KMS-11 (cell line): ENCODE measurements at regions not wholly inside any gene's neighbourhood (a gene's known extent, or its start where the extent isn't known, plus 50 kb on each side); places are given as distances from the start of the nearest gene placed in this dataset.

ENCODE experiments used
- H2AFZ ChIP-seq: fragments of 200-600 bp; sonication (generic); 2 replicates; pipeline ENCODE4 v1.6.1; 2016; ENCODE audit warnings: antibody characterized with exemption, mixed run types, low read depth
- H3K27ac ChIP-seq: fragments of 200-600 bp; sonication (generic); 2 replicates; pipeline ENCODE4 v1.6.1; 2016; ENCODE audit warnings: mild to moderate bottlenecking, mixed run types
- H3K27me3 ChIP-seq: fragments of 200-600 bp; sonication (generic); 2 replicates; pipeline ENCODE4 v1.6.1; 2017; ENCODE audit warnings: mild to moderate bottlenecking, low read depth, mixed run types, moderate library complexity; ENCODE audit not compliant: insufficient read depth
- H3K36me3 ChIP-seq: fragments of 200-600 bp; sonication (generic); 2 replicates; pipeline ENCODE4 v1.6.1; 2017; ENCODE audit warnings: mild to moderate bottlenecking, mixed run types; ENCODE audit not compliant: insufficient read depth
- H3K4me1 ChIP-seq: fragments of 200-600 bp; sonication (generic); 2 replicates; pipeline ENCODE4 v1.6.1; 2016; ENCODE audit warnings: mild to moderate bottlenecking, low read depth, mixed run types; ENCODE audit not compliant: poor library complexity, severe bottlenecking
- H3K4me2 ChIP-seq: fragments of 200-600 bp; sonication (generic); 2 replicates; pipeline ENCODE4 v1.7.0; 2016; ENCODE audit warnings: mild to moderate bottlenecking, mixed run types
- H3K4me3 ChIP-seq: fragments of 200-600 bp; sonication (generic); IDR thresholded peaks from 2 replicates; pipeline ENCODE4 v1.6.1; 2017; ENCODE audit warnings: low read depth, low read length, mixed read lengths; ENCODE audit not compliant: insufficient read depth
- H3K79me2 ChIP-seq: fragments of 200-600 bp; sonication (generic); 2 replicates; pipeline ENCODE4 v1.6.1; 2016; ENCODE audit warnings: low read depth, mixed run types; ENCODE audit not compliant: insufficient read depth
- H3K9ac ChIP-seq: fragments of 200-600 bp; sonication (generic); 2 replicates; pipeline ENCODE4 v1.6.1; 2016; ENCODE audit warnings: mild to moderate bottlenecking, mixed run types
- H4K20me1 ChIP-seq: fragments of 200-600 bp; sonication (generic); 2 replicates; pipeline ENCODE4 v1.6.1; 2016; ENCODE audit warnings: mild to moderate bottlenecking, mixed run types; ENCODE audit not compliant: insufficient read depth
- TF ChIP-seq, protein P1 (sequence below): fragments of 200-600 bp; sonication (generic); conservative IDR thresholded peaks from 2 replicates; pipeline ENCODE4 v1.6.1; 2017; ENCODE audit warnings: low read depth, mild to moderate bottlenecking, antibody characterized with exemption, low read length, moderate library complexity, mixed read lengths

- Histone ChIP-seq H3K4me1 (no peaks in the 10 kb centered on the region), H2AFZ (no peak overlapping the region), H4K20me1 (no peaks in the 10 kb centered on the region), H3K27me3 (no peaks in the 10 kb centered on the region), H3K9ac (no peak overlapping the region), H3K4me3 (no peak overlapping the region), H3K4me2 (no peak overlapping the region), H3K36me3 (no peaks in the 10 kb centered on the region), H3K79me2 (no peaks in the 10 kb centered on the region), H3K27ac (no peak overlapping the region)
- TF ChIP-seq, protein P1, sequence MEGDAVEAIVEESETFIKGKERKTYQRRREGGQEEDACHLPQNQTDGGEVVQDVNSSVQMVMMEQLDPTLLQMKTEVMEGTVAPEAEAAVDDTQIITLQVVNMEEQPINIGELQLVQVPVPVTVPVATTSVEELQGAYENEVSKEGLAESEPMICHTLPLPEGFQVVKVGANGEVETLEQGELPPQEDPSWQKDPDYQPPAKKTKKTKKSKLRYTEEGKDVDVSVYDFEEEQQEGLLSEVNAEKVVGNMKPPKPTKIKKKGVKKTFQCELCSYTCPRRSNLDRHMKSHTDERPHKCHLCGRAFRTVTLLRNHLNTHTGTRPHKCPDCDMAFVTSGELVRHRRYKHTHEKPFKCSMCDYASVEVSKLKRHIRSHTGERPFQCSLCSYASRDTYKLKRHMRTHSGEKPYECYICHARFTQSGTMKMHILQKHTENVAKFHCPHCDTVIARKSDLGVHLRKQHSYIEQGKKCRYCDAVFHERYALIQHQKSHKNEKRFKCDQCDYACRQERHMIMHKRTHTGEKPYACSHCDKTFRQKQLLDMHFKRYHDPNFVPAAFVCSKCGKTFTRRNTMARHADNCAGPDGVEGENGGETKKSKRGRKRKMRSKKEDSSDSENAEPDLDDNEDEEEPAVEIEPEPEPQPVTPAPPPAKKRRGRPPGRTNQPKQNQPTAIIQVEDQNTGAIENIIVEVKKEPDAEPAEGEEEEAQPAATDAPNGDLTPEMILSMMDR: no peak
Observed at GRCh38 chr4:37169956-37170355, 74.6 kb upstream of the NWD2 start.

GRCh38 chr4:37188100-37188499 is 56.4 kb upstream of the NWD2 start:
- H3K27ac ChIP-seq: no peak overlapping the region
- no peak overlapping the region for H2AFZ ChIP-seq
- H4K20me1 ChIP-seq: no peaks in the 10 kb centered on the region
- H3K4me1 ChIP-seq: no peaks in the 10 kb centered on the region
- no peaks in the 10 kb centered on the region for H3K27me3 ChIP-seq
- H3K4me2 ChIP-seq: no peak overlapping the region
- H3K79me2 ChIP-seq: no peaks in the 10 kb centered on the region
- no peak overlapping the region for H3K9ac ChIP-seq
- TF ChIP-seq, protein P1: no peak
- H3K36me3 ChIP-seq: no peaks in the 10 kb centered on the region
- H3K4me3 ChIP-seq: no peak overlapping the region
